Adrenal gland (tissue), 9 donors: ENCODE measurements at regions not wholly inside any gene's neighbourhood (a gene's known extent, or its start where the extent isn't known, plus 50 kb on each side); places are given as distances from the start of the nearest gene placed in this dataset.

Experiments
- DNase-seq, 7 donors: peaks; one replicate each; pipeline ENCODE4 v3.0.0-alpha.2; 2019 to 2020
- H3K27ac ChIP-seq, 5 donors: fragments of 200-600 bp; sonication (generic) in 4 of 5; 1 replicate in 3 of 5; 2 replicates in 2 of 5; pipeline versions ENCODE4 v1.5.1 to v1.8.0; 2016 to 2020; ENCODE audit warnings: mild to moderate bottlenecking in 1 of 5
- H3K27me3 ChIP-seq: fragments of 200-600 bp; 2 replicates; pipeline ENCODE4 v1.8.0; 2021
- H3K36me3 ChIP-seq, 2 donors: fragments of 200-600 bp; replicated peaks in 1 of 2; 1 replicate in 1 of 2; 2 replicates in 1 of 2; pipeline versions ENCODE4 v1.5.1 to v1.8.0; 2018 to 2022
- H3K4me1 ChIP-seq, 2 donors: fragments of 200-600 bp; replicated peaks in 1 of 2; 1 replicate in 1 of 2; 2 replicates in 1 of 2; pipeline versions ENCODE4 v1.5.1 to v1.8.0; 2018 to 2021
- H3K4me3 ChIP-seq, 4 donors: fragments of 200-600 bp; sonication (generic) in 3 of 4; one replicate each; pipeline ENCODE4 v1.5.1; 2016 to 2018
- H3K9me3 ChIP-seq, 3 donors: fragments of 200-600 bp; sonication (generic) in 1 of 3; replicated peaks in 1 of 3; 1 replicate in 2 of 3; 2 replicates in 1 of 3; pipeline versions ENCODE4 v1.5.1 to v1.8.0; 2016 to 2021
- POLR2A ChIP-seq, 2 donors: fragments of 450-650 bp; IDR thresholded peaks; one replicate each; pipeline ENCODE4 v1.6.1; 2017; ENCODE audit warnings: antibody characterized with exemption in 2 of 2, mild to moderate bottlenecking in 2 of 2, moderate library complexity in 1 of 2
- WGBS, 4 donors: extraction: QIAGEN DNeasy Blood & Tissue Kit in 2 of 4; methylation state at CpG; one replicate each; pipeline versions ENCODE4 v1.1.5 to v1.1.7; 2013 to 2017; 5-methylcytosine and 5-hydroxymethylcytosine counted together
- intact Hi-C, 2 donors: fragments of 100-400 bp; cut with DNase I; formaldehyde crosslinking; loops; one replicate each; pipeline versions ENCODE4 v1.14.1 to v1.15.0; 2022 to 2023
- TF ChIP-seq, protein P1 (sequence below), 6 experiments: fragments of 450-650 bp in 4 of 6; fragments of 200-600 bp in 2 of 6; sonication (generic) in 1 of 6; IDR thresholded peaks; 1 replicate in 5 of 6; 2 replicates in 1 of 6; pipeline versions ENCODE4 v1.5.1 to v1.8.0; 2016 to 2021; ENCODE audit warnings: antibody characterized with exemption in 6 of 6, mild to moderate bottlenecking in 2 of 6, moderate library complexity in 1 of 6
- donor health status: healthy with polysubstance abuse.
- donor health status: Bipolar disorder and iron deficiency.
- donor health status: DM: yes; HTN: yes; CAD: no.
- donor health status: DM: no; HTN: no; CAD: no.
- donor health status: DM: no; HTN: no; CAD: no.

DNA sequence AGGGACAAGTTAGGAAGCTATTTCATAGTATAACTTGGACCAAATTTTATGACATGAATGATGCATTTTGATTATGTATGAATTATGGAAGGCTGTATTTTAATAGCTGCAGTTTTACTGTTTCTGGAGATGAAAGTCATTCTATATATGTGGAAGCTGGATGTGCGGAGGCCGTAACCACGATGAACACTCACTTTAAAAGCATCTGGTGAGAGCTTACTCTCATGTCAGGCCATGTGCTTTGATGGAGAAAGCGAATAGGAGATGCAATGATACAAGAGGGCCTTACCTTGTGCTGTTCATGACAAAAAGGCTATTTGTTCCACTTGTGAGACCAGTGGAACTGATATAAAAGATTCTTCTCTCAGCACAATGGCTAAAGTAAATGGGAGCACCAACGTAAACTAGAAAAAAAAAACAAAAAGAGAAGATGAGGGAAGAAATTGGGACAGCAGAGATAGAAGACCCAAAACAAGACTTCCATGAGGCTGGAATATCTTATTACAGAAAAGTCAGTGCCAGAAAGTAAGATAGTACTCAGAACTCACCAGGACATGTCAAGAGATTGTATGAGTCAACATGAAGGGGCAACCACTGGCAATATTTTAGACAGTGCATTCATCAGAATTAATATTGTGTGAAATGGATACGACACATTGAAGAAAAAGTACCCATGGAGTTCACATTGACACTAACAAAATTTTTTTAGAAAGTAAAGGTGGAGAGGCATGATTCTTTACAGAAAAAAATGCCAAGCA, 63.3 kb upstream of the GAB1 start:
- H3K27ac ChIP-seq: no peak overlapping the region
- DNase-seq: no peak
- H3K9me3 ChIP-seq: no peaks in the 10 kb centered on the region
- H3K27me3 ChIP-seq: no peaks in the 10 kb centered on the region
- no peak overlapping the region for H3K4me3 ChIP-seq
- intact Hi-C loops: no loop called here
- WGBS, 4 donors: 88 to 95% (median 92%) methylated on average over 6 of the region's 6 CpGs
- no peaks in the 10 kb centered on the region for H3K36me3 ChIP-seq
- no peaks in the 10 kb centered on the region for H3K4me1 ChIP-seq
- TF ChIP-seq, protein P1, sequence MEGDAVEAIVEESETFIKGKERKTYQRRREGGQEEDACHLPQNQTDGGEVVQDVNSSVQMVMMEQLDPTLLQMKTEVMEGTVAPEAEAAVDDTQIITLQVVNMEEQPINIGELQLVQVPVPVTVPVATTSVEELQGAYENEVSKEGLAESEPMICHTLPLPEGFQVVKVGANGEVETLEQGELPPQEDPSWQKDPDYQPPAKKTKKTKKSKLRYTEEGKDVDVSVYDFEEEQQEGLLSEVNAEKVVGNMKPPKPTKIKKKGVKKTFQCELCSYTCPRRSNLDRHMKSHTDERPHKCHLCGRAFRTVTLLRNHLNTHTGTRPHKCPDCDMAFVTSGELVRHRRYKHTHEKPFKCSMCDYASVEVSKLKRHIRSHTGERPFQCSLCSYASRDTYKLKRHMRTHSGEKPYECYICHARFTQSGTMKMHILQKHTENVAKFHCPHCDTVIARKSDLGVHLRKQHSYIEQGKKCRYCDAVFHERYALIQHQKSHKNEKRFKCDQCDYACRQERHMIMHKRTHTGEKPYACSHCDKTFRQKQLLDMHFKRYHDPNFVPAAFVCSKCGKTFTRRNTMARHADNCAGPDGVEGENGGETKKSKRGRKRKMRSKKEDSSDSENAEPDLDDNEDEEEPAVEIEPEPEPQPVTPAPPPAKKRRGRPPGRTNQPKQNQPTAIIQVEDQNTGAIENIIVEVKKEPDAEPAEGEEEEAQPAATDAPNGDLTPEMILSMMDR (IDR thresholded peaks at IDR 0.05): no peak
- TF ChIP-seq POLR2A (IDR thresholded peaks at IDR 0.05): no peak

DNA sequence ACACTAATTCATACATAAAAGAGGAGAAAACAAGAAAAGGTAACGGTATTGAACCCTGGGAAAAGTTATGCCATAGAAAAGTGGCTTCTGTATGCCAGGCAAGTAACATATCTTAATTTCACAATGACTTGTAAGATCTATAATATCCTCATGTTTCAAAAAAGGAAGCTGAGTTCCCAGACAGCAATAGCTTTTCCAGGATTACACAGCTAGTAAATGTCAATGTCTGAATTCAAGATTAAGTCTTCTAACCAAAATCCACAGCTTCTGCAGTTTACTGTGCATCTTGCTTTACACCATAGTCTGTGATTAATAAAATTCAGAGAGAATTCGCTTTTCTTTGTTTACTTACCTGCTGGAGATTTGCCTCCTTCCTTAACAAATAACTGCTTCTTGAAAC, 55.8 kb upstream of the GAB1 start:
- no peaks in the 10 kb centered on the region for H3K27me3 ChIP-seq
- DNase-seq: no peak
- no peaks in the 10 kb centered on the region for H3K9me3 ChIP-seq
- intact Hi-C loops: no loop called here
- H3K36me3 ChIP-seq: no peaks in the 10 kb centered on the region
- H3K4me1 ChIP-seq: no peaks in the 10 kb centered on the region
- 74 to 88% (median 82%) methylated on average over 2 of the region's 2 CpGs for WGBS, 4 donors
- H3K27ac ChIP-seq: no peak overlapping the region
- TF ChIP-seq, protein P1 (IDR thresholded peaks at IDR 0.05): no peak
- no peak for TF ChIP-seq POLR2A (IDR thresholded peaks at IDR 0.05)
- no peak overlapping the region for H3K4me3 ChIP-seq

DNA sequence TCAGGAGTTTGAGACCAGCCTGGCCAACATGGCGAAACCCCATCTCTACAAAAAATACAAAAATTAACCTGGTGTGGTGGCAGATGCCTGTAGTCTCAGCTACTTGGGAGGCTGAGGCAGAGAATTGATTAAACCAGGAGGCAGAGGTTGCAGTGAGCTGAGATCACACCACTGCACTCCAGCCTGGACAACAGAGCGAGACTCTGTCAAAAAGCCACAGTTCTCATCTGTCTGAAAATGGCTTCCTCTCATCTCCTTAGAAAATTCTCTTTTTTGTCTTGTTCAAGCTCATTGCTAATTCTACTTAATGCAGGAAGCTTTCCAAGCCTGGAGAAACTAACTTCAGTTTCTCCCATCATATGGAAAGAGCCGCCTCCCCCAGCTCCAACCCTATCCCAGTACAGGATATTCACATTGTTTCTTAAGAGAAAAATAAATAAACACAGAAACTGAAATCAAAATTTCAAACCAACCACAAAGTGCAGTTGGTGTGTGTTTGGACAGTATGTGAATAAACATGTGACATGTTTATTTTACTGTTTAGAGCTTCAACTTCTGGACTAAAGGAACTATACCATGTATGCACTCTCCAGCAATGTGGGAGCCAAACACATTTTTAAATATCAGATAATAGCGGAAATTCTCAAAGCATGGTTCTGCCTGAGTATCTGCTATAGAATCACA, 55.0 kb upstream of the GAB1 start:
- H3K36me3 ChIP-seq: no peaks in the 10 kb centered on the region
- no peaks in the 10 kb centered on the region for H3K27me3 ChIP-seq
- no peak overlapping the region for H3K27ac ChIP-seq
- H3K4me1 ChIP-seq: no peaks in the 10 kb centered on the region
- H3K4me3 ChIP-seq: no peak overlapping the region
- WGBS, 4 donors: 81 to 90% (median 84%) methylated on average over 4 of the region's 4 CpGs
- DNase-seq: no peak
- intact Hi-C loops: no loop called here
- TF ChIP-seq, protein P1 (IDR thresholded peaks at IDR 0.05): no peak
- no peak for TF ChIP-seq POLR2A (IDR thresholded peaks at IDR 0.05)
- H3K9me3 ChIP-seq: no peaks in the 10 kb centered on the region

DNA sequence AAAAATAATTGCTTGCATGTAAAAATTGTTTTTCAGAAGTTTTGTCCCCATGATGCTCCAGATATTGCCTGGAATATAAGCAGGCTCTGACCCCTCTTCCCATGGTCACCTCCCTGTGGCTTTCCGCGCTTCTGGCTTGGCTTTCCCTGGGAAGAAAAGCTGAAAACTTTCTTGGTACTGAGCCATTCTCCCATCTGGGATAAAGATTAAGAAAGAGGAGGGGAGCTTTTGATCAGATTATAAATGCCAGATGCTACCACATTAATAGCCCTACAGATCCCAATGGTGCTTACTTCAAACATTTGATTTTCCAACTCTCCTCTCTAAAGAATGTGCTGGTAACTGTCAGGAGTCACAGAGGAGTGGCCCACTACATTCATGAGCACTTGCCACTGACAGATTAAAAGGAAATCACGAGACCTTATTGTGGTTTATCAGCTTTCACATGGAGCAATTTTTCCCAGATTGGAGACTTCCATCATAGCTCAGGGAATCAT, 54.4 kb upstream of the GAB1 start:
- Histone ChIP-seq H3K36me3 (no peaks in the 10 kb centered on the region), H3K4me3 (no peak overlapping the region), H3K27me3 (no peaks in the 10 kb centered on the region), H3K27ac (no peak overlapping the region), H3K4me1 (no peaks in the 10 kb centered on the region), H3K9me3 (no peaks in the 10 kb centered on the region)
- 65 to 76% (median 71%) methylated on average over 3 of the region's 3 CpGs for WGBS, 4 donors
- intact Hi-C loops: no loop called here
- DNase-seq: no peak
- TF ChIP-seq, protein P1 (IDR thresholded peaks at IDR 0.05): no peak
- no peak for TF ChIP-seq POLR2A (IDR thresholded peaks at IDR 0.05)
